B cell (primary cell): ENCODE measurements at regions not wholly inside any gene's neighbourhood (a gene's known extent, or its start where the extent isn't known, plus 50 kb on each side); places are given as distances from the start of the nearest gene placed in this dataset.

Experiments
- CTCF ChIP-seq: fragments of 200-600 bp; IDR thresholded peaks from one replicate; pipeline ENCODE4 v1.8.0; 2022; ENCODE audit warnings: antibody characterized with exemption, mild to moderate bottlenecking
- EZH2 ChIP-seq: IDR thresholded peaks from 2 replicates; pipeline ENCODE4 v1.6.1; 2012; ENCODE audit warnings: borderline replicate concordance, low read depth, mild to moderate bottlenecking, moderate library complexity, low read length; ENCODE audit not compliant: insufficient read depth, poor library complexity, severe bottlenecking

- TF ChIP-seq CTCF: no peak
- no peak for TF ChIP-seq EZH2
These were observed 257.7 kb upstream of the PLET1 start for GRCh38 chr11:112518371-112518770.
